Transverse colon (tissue), 4 donors: ENCODE measurements at regions not wholly inside any gene's neighbourhood (a gene's known extent, or its start where the extent isn't known, plus 50 kb on each side); places are given as distances from the start of the nearest gene placed in this dataset.

Experiments
- DNase-seq: peaks from one replicate; pipeline ENCODE4 v3.0.0-alpha.2; 2019
- H3K27ac ChIP-seq, 4 donors: fragments of 200-600 bp; sonication (generic); 2 replicates each; pipeline ENCODE4 v1.5.1; 2016 to 2018; ENCODE audit warnings: inconsistent platforms in 4 of 4
- H3K27me3 ChIP-seq: fragments of 200-600 bp; sonication (generic); 2 replicates; pipeline ENCODE4 v1.5.1; 2017; ENCODE audit warnings: inconsistent platforms
- H3K36me3 ChIP-seq, 4 donors: fragments of 200-600 bp; sonication (generic); 2 replicates each; pipeline ENCODE4 v1.5.1; 2017 to 2019; ENCODE audit warnings: inconsistent platforms in 4 of 4
- H3K4me1 ChIP-seq, 4 donors: fragments of 200-600 bp; sonication (generic); 2 replicates each; pipeline ENCODE4 v1.5.1; 2017 to 2020; ENCODE audit warnings: inconsistent platforms in 4 of 4
- H3K4me3 ChIP-seq, 4 donors: fragments of 200-600 bp; sonication (generic); 1 replicate in 1 of 4; 2 replicates in 3 of 4; pipeline versions ENCODE4 v1.5.1 to v1.6.1; 2017 to 2019; ENCODE audit warnings: inconsistent platforms in 4 of 4
- H3K9me3 ChIP-seq, 2 donors: fragments of 200-600 bp; sonication (generic); 2 replicates each; pipeline ENCODE4 v1.5.1; 2017 to 2019; ENCODE audit warnings: inconsistent platforms in 2 of 2
- EP300 ChIP-seq: sonication (generic); formaldehyde crosslinking; IDR thresholded peaks from one replicate; pipeline ENCODE4 v1.6.1; 2017; ENCODE audit warnings: antibody characterized with exemption, low read depth
- POLR2A ChIP-seq: fragments of 450-650 bp; IDR thresholded peaks from one replicate; pipeline ENCODE4 v1.6.1; 2016; ENCODE audit warnings: antibody characterized with exemption, mild to moderate bottlenecking, moderate library complexity
- POLR2AphosphoS5 ChIP-seq, 3 donors: sonication (generic); formaldehyde crosslinking; IDR thresholded peaks; one replicate each; pipeline ENCODE4 v1.6.1; 2016; ENCODE audit warnings: antibody characterized with exemption in 3 of 3
- WGBS, 2 donors: methylation state at CpG; one replicate each; pipeline ENCODE4 v1.1.5; 2018; ENCODE audit warnings: low coverage in 1 of 2; 5-methylcytosine and 5-hydroxymethylcytosine counted together
- in situ Hi-C, 4 donors: fragments of 200-750 bp; cut with MboI; loops; one replicate each; pipeline versions ENCODE4 v1.15.0 to v1.15.1; 2017; ENCODE audit warnings: low sequenced_read_pairs in 3 of 4, low pct_ligation_motif_present in 1 of 4, low pct_unique_long_range_greater_than_20kb in 1 of 4
- intact Hi-C: fragments of 100-400 bp; cut with DNase I; formaldehyde crosslinking; loops from one replicate; pipeline ENCODE4 v1.15.1; 2023; ENCODE audit warnings: low total_unique reads
- TF ChIP-seq, protein P1 (sequence below), 5 experiments: fragments of 200-600 bp in 3 of 5; fragments of 450-650 bp in 2 of 5; sonication (generic) in 3 of 5; IDR thresholded peaks; 1 replicate in 2 of 5; 2 replicates in 3 of 5; pipeline ENCODE4 v1.5.1; 2016 to 2017; ENCODE audit warnings: antibody characterized with exemption in 5 of 5, inconsistent platforms in 3 of 5, mild to moderate bottlenecking in 2 of 5, moderate library complexity in 1 of 5

DNA sequence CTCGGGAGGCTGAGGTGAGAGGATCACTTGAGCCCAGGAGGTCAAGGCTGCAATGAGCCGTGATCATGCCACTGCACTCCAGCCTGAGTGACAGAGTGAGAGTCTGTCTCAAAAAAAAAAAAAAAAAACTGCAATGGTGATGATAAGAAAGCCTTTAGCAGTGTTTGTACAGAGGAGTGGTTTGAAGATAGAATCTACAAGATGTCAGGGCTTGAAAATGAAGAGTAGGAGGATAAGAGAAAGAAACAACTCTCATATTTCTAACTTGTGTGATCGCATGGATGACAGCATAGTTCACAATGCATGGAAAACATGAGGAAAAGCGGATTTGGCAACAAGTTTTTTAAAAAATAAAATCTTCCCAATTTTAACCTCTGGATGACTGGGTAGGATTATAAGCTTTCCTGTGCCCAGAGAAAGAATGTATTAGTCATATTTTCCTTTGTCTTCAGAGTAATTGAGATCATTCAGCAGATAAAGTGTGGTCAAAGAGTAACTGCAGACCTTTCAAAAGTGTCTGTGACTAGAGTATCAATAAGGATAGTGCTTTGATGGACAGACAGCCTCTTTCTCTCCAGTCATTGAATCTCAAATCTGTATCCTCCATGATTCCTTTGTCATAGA lies 328.1 kb downstream of the CASP12 start:
- H3K27me3 ChIP-seq: no peaks in the 10 kb centered on the region
- no peak overlapping the region for H3K4me3 ChIP-seq
- H3K36me3 ChIP-seq: no peaks in the 10 kb centered on the region
- TF ChIP-seq POLR2A: no peak
- no peak for TF ChIP-seq EP300
- TF ChIP-seq POLR2AphosphoS5 (IDR thresholded peaks at IDR 0.05): no peak
- TF ChIP-seq, protein P1, sequence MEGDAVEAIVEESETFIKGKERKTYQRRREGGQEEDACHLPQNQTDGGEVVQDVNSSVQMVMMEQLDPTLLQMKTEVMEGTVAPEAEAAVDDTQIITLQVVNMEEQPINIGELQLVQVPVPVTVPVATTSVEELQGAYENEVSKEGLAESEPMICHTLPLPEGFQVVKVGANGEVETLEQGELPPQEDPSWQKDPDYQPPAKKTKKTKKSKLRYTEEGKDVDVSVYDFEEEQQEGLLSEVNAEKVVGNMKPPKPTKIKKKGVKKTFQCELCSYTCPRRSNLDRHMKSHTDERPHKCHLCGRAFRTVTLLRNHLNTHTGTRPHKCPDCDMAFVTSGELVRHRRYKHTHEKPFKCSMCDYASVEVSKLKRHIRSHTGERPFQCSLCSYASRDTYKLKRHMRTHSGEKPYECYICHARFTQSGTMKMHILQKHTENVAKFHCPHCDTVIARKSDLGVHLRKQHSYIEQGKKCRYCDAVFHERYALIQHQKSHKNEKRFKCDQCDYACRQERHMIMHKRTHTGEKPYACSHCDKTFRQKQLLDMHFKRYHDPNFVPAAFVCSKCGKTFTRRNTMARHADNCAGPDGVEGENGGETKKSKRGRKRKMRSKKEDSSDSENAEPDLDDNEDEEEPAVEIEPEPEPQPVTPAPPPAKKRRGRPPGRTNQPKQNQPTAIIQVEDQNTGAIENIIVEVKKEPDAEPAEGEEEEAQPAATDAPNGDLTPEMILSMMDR (IDR thresholded peaks at IDR 0.05): no peak
- intact Hi-C loops (no loop called here), in situ Hi-C loops (no loop called here)
- no peak for DNase-seq
- WGBS, 2 donors: 65 to 87% methylated on average over 2 to 4 of the region's 4 CpGs
- H3K27ac ChIP-seq: no peak overlapping the region
- no peaks in the 10 kb centered on the region for H3K4me1 ChIP-seq
- no peaks in the 10 kb centered on the region for H3K9me3 ChIP-seq

DNA sequence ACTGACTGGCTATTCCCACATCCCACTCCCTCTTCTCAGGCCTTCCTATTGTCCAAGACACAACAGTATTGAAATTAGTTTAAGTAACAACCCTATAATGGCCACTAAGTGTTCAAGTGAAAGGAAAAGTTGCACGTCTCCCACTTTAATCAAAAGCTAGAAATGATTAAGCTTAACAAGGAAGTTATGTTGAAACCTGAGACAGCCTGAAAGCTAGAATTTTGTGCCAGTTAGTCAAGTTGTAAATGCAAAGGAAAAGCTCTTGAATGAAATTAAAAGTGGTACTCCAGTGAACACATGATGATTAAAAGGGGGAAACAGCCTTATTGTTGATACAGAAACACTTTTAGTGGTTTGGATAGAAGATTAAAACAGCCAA lies 332.7 kb downstream of the CASP12 start:
- DNase-seq: no peak
- H3K36me3 ChIP-seq: no peaks in the 10 kb centered on the region
- 47 to 48% methylated on average over 1 of the region's 1 CpG for WGBS, 2 donors
- H3K27ac ChIP-seq: no peak overlapping the region
- H3K4me1 ChIP-seq: no peaks in the 10 kb centered on the region
- TF ChIP-seq POLR2AphosphoS5 (IDR thresholded peaks at IDR 0.05) (no peak), POLR2A (no peak), EP300 (no peak)
- TF ChIP-seq, protein P1 (IDR thresholded peaks at IDR 0.05): no peak
- H3K4me3 ChIP-seq: no peak overlapping the region
- in situ Hi-C loops (no loop called here), intact Hi-C loops (no loop called here)
- no peaks in the 10 kb centered on the region for H3K9me3 ChIP-seq
- H3K27me3 ChIP-seq: no peaks in the 10 kb centered on the region

DNA sequence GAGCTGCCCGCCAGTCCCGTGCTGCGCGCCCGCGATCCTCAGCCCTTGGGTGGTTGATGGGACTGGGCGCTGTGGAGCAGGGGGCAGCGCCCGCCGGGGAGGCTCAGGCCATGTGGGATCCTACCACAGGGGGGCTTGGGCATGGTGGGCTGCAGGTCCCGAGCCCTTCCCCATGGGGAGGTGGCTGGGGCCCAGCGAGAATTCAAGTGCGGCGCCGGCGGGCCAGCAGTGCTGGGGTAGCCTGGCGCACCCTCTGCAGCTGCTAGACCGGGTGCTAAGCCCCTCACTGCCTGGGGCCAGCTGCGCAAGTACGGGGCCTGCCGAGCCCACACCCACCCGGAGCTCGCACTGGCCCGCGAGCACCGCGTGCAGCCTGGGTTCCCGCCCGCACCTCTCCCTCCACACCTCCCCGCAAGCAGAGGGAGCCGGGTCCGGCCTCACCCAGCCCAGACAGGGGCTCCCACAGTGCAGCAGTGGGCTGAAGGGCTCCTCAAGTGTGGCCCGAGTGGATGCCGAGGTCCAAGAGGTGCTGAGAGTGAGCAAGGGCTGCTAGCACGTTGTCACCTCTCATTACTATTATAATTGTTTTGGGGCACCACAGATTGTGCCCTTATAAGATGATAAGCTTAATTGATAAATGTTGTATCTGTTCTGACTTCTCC lies 333.2 kb downstream of the CASP12 start:
- H3K27ac ChIP-seq: no peak overlapping the region

DNA sequence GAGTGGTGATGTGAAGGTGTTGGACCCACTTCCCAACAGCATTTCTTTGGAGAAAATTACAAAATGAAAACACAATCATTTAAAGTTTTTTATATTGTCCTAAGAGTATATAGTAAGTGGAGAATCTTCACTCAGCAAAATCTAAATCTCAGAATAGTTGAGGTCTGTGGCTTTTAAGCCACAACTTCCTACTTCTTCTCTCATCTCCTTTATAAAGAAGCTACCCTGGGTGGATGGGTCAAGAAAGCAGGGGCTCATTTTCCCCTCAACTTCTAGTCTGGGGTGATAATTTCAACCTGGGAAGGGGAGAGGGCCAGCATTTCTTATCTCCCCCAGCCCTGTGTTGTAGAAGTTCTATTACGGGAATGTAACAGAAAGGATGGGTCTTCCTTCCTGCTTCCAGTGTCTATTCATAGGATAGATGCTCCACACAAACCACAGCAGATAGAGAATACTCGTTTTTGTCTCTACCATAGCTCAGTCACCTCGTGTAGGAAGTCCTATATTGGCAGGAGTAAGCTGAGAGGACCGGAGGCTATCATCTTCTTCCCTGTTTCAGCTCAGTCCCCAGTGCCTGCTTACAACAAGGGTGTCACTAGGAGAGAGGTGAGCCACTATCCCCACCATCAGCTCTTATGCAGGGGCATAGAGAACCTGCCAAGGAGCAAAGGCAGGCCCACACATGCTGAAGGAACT lies 341.5 kb downstream of the CASP12 start:
- intact Hi-C loops: no loop called here
- 60 to 80% methylated on average over 1 to 4 of the region's 4 CpGs for WGBS, 2 donors

More for the DNA sequence above, 333.2 kb downstream of the CASP12 start:
- Histone ChIP-seq H3K4me3 (no peak overlapping the region), H3K4me1 (no peaks in the 10 kb centered on the region), H3K36me3 (no peaks in the 10 kb centered on the region), H3K27me3 (no peaks in the 10 kb centered on the region), H3K9me3 (no peaks in the 10 kb centered on the region)
- in situ Hi-C loops (no loop called here), intact Hi-C loops (no loop called here)
- DNase-seq: no peak
- WGBS, 2 donors: 96% methylated on average over 26 of the region's 35 CpGs; no CpG with 5 or more reads in 1 of the 2 donors
- TF ChIP-seq POLR2A (no peak), POLR2AphosphoS5 (IDR thresholded peaks at IDR 0.05) (no peak), EP300 (no peak)
- TF ChIP-seq, protein P1 (IDR thresholded peaks at IDR 0.05): no peak

More for the DNA sequence above, 341.5 kb downstream of the CASP12 start:
- no peak for DNase-seq
- Histone ChIP-seq H3K4me1 (no peaks in the 10 kb centered on the region), H3K36me3 (no peaks in the 10 kb centered on the region), H3K27ac (no peak overlapping the region), H3K27me3 (no peaks in the 10 kb centered on the region), H3K4me3 (no peak overlapping the region), H3K9me3 (no peaks in the 10 kb centered on the region)
- in situ Hi-C loops: no loop called here
- TF ChIP-seq POLR2A (no peak), EP300 (no peak), POLR2AphosphoS5 (IDR thresholded peaks at IDR 0.05) (no peak)
- TF ChIP-seq, protein P1 (IDR thresholded peaks at IDR 0.05): no peak
